HFFc6 (cell line): ENCODE measurements at regions not wholly inside any gene's neighbourhood (a gene's known extent, or its start where the extent isn't known, plus 50 kb on each side); places are given as distances from the start of the nearest gene placed in this dataset.
A peak's percentile ranks its signal among the peaks of the same experiment; 100 is the strongest.

Source experiments
- DNase-seq: peaks from one replicate; pipeline ENCODE4 v3.0.0-alpha.2; 2018
- H3K27ac Mint-ChIP-seq: 2 replicates; pipeline ENCODE4 v1.8.0; 2020; ENCODE audit warnings: mild to moderate bottlenecking, mixed read lengths
- H3K27me3 Mint-ChIP-seq: 2 replicates; pipeline ENCODE4 v1.8.0; 2021; ENCODE audit warnings: mild to moderate bottlenecking, moderate library complexity, mixed read lengths; ENCODE audit not compliant: insufficient read depth
- H3K36me3 Mint-ChIP-seq: 2 replicates; pipeline ENCODE4 v1.8.0; 2021; ENCODE audit warnings: low read depth, mixed read lengths
- H3K4me1 Mint-ChIP-seq: 2 replicates; pipeline ENCODE4 v1.8.0; 2020; ENCODE audit warnings: low read depth, mixed read lengths
- H3K4me3 Mint-ChIP-seq: 2 replicates; pipeline ENCODE4 v1.8.0; 2020; ENCODE audit warnings: mild to moderate bottlenecking, moderate library complexity, mixed read lengths
- H3K9me3 Mint-ChIP-seq: 2 replicates; pipeline ENCODE4 v1.8.0; 2020; ENCODE audit warnings: mild to moderate bottlenecking, mixed read lengths
- CTCF ChIP-seq: fragments of 200-600 bp; sonication (generic); IDR thresholded peaks from 2 replicates; pipeline ENCODE4 v1.5.0; 2021; ENCODE audit warnings: antibody characterized with exemption, mild to moderate bottlenecking

DNA sequence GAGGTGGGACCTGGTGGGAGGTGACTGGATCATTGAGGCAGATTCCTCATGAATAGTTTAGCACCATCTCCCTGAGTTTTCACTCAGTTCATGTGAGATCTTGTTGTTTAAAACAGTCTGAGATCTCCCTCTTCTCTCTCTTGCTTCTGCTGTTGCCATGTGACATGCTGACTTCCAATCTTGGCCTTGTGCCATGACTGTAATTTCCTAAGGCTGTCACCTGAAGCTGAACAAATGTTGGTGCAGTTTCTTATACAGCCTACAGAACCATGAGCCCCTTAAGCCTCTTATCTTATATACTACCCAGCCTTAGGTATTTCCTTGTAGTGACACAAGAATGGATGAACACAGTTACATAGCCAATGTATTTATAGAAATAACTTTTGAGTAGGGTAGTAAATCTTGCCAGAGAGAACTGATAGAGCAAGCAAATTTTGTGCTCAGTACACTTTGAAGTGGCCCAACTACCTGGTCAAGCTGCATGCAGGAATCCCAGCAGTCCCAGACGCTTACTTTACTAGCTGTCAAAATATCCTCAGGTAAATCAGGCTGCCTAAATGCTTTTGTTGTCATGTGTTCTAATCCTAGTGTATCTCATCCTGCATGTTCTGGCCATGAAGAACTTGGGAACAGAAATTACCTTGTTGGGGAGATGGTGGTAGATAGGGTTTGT lies 445.6 kb upstream of the MIS18BP1 start:
- Mint-ChIP-seq H3K27ac (no peak overlapping the region), H3K4me3 (no peak overlapping the region)

GRCh38 chr14:45686771-45687170 lies 433.8 kb upstream of the MIS18BP1 start:
- Mint-ChIP-seq H3K4me3 (no peak overlapping the region; the same call in 1 of the 2 replicates), H3K27ac (no peak overlapping the region), H3K27me3 (no peaks in the 10 kb centered on the region), H3K36me3 (no peaks in the 10 kb centered on the region), H3K4me1 (peaks cover 19% of the 10 kb centered on the region), H3K9me3 (peaks cover 5% of the 10 kb centered on the region; the same call in 1 of the 2 replicates)
- DNase-seq = no peak
- no peak for TF ChIP-seq CTCF

More for the DNA sequence above, 445.6 kb upstream of the MIS18BP1 start:
- Mint-ChIP-seq H3K4me1 (peaks cover 6% of the 10 kb centered on the region; the same call in 1 of the 2 replicates), H3K9me3 (no peaks in the 10 kb centered on the region), H3K27me3 (no peaks in the 10 kb centered on the region), H3K36me3 (no peaks in the 10 kb centered on the region)
- no peak for TF ChIP-seq CTCF
- DNase-seq = no peak

DNA sequence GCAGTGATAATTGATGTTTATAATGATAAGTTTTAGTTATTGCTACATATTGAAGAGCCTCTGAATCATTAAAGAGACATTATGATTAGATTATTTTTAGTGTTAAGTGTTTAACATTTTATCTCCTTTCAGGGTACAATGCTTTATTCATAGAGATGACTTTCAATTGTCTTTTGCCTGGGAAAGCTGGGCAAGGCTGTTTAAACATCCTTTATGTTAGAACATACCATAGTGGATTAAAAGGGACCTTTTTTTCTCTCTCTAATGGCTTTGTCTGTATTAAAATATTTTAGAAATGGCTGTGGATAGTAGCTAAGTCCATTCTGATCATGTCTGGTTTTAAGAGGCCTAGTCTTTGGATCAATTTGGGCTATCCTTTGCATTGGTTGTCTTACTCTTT lies 427.5 kb upstream of the MIS18BP1 start:
- Mint-ChIP-seq H3K4me3 (peak overlapping the region; percentile 48), H3K4me1 (peaks cover 43% of the 10 kb centered on the region), H3K27me3 (no peaks in the 10 kb centered on the region), H3K36me3 (no peaks in the 10 kb centered on the region), H3K9me3 (no peaks in the 10 kb centered on the region), H3K27ac (peak overlapping the region; percentile 78)
- no peak for DNase-seq
- no peak for TF ChIP-seq CTCF

- DNase-seq = peak; percentile 88
- Mint-ChIP-seq H3K9me3 (no peaks in the 10 kb centered on the region), H3K4me1 (peaks cover 43% of the 10 kb centered on the region), H3K36me3 (no peaks in the 10 kb centered on the region), H3K27ac (peak overlapping the region; percentile 78), H3K4me3 (peak overlapping the region; percentile 48; the same call in 1 of the 2 replicates), H3K27me3 (no peaks in the 10 kb centered on the region)
- no peak for TF ChIP-seq CTCF
These were observed 426.9 kb upstream of the MIS18BP1 start for GRCh38 chr14:45679853-45680252.

- peaks cover 43% of the 10 kb centered on the region for H3K4me1 Mint-ChIP-seq
- H3K4me3 Mint-ChIP-seq = no peak overlapping the region
- H3K9me3 Mint-ChIP-seq = no peaks in the 10 kb centered on the region
- no peaks in the 10 kb centered on the region for H3K36me3 Mint-ChIP-seq
- peak; percentile 66 for TF ChIP-seq CTCF
- no peak overlapping the region for H3K27ac Mint-ChIP-seq
- no peak for DNase-seq
- peaks cover 3% of the 10 kb centered on the region; the same call in 1 of the 2 replicates for H3K27me3 Mint-ChIP-seq
These were observed 425.2 kb upstream of the MIS18BP1 start for GRCh38 chr14:45678163-45678562.
